ENCODE measurements at regions not wholly inside any gene's neighbourhood (a gene's known extent, or its start where the extent isn't known, plus 50 kb on each side); places are given as distances from the start of the nearest gene placed in this dataset.

- Histone ChIP-seq H2BK120ac (replicated peaks; ENCODE audit: low read depth, low read length) (no peak overlapping the region), H3K23me2 (ENCODE audit: low read depth, low read length) (no peaks in the 10 kb centered on the region), H3K9me3 (ENCODE audit: insufficient read depth in 2 of 2, low read depth in 1 of 2, low read length in 1 of 2) (no peaks in the 10 kb centered on the region), H3K27me3 (replicated peaks in 1 of 4; ENCODE audit: control insufficient read depth in 3 of 4, extremely low read depth in 1 of 4, insufficient read depth in 3 of 4, low read length in 3 of 4) (no peaks in the 10 kb centered on the region), H3K14ac (ENCODE audit: insufficient read length) (no peak overlapping the region), H3K9ac (replicated peaks in 1 of 4; ENCODE audit: extremely low read depth in 1 of 4, low read depth in 3 of 4, low read length in 3 of 4) (no peak overlapping the region), H4K8ac (ENCODE audit: extremely low read depth, insufficient read depth, low read length) (no peak overlapping the region), H3K79me2 (ENCODE audit: control insufficient read depth in 1 of 2, insufficient read depth in 2 of 2, low read length in 2 of 2) (no peaks in the 10 kb centered on the region), H2BK12ac (ENCODE audit: low read depth, low read length) (no peak overlapping the region), H3K27ac (ENCODE audit: low read depth, low read length) (no peak overlapping the region), H4K5ac (ENCODE audit: insufficient read length, low read depth, low read length) (no peak overlapping the region), H4K20me1 (replicated peaks in 1 of 2; ENCODE audit: control insufficient read depth in 1 of 2, insufficient read depth in 2 of 2, low read length in 2 of 2) (no peaks in the 10 kb centered on the region), H2BK15ac (ENCODE audit: low read length) (no peak overlapping the region), H3K23ac (ENCODE audit: insufficient read length) (no peak overlapping the region), H3K4me3 (ENCODE audit: extremely low read depth in 1 of 4, insufficient read depth in 2 of 4, low read depth in 3 of 4, low read length in 4 of 4) (no peak overlapping the region), H2BK5ac (ENCODE audit: low read depth, low read length) (no peak overlapping the region), H2AK5ac (ENCODE audit: low read depth, low read length) (no peak overlapping the region), H3K79me1 (ENCODE audit: low read depth, low read length) (no peaks in the 10 kb centered on the region), H3K4me1 (replicated peaks in 1 of 4; ENCODE audit: control insufficient read depth in 3 of 4, insufficient read depth in 4 of 4, low read length in 3 of 4) (no peaks in the 10 kb centered on the region), H4K91ac (replicated peaks; ENCODE audit: insufficient read length, low read length) (no peak overlapping the region), H2BK20ac (ENCODE audit: low read length) (no peak overlapping the region), H3K4me2 (ENCODE audit: insufficient read depth in 1 of 2, low read depth in 2 of 2, low read length in 2 of 2) (no peak overlapping the region), H3K4ac (replicated peaks; ENCODE audit: insufficient read length, low read depth, low read length) (no peak overlapping the region), H3K18ac (ENCODE audit: extremely low read depth, low read length) (no peak overlapping the region), H3K56ac (replicated peaks; ENCODE audit: insufficient read length, low read depth, low read length) (no peak overlapping the region), H2AFZ (ENCODE audit: low read length) (no peak overlapping the region), H3K36me3 (ENCODE audit: control insufficient read depth in 2 of 4, insufficient read depth in 4 of 4, low read length in 3 of 4) (no peaks in the 10 kb centered on the region)
- DNase-seq (ENCODE audit: low read depth in 1 of 2, low spot score in 2 of 2) (no peak), FAIRE-seq (no peak)
- 88% methylated on average over 4 of the region's 4 CpGs; no CpG with 5 or more reads in 1 of the 2 experiments for WGBS, 2 experiments (ENCODE audit: extremely low coverage in 1 of 2, insufficient coverage in 1 of 2, insufficient read length in 1 of 2, insufficient replicate concordance in 2 of 2, low coverage in 1 of 2, low lambda C conversion rate in 2 of 2, missing lambda C conversion rate in 1 of 2)
- ChIA-PET POLR2A (ENCODE audit: partially characterized antibody) (no interaction called here), CTCF (ENCODE audit: partially characterized antibody) (interaction anchor here (1.0 kb wide), 1 partner anchor 332 kb away, joined by 3 read pairs; no protein-coding TSS in a partner anchor)
- TF ChIP-seq CHD7 (IDR thresholded peaks at IDR 0.05; ENCODE audit: insufficient replicate concordance, low read length) = no peak
These were observed 302.5 kb downstream of the RAB28 start for GRCh38 chr4:13181681-13182080.
